Esophagus muscularis mucosa (tissue), 3 donors: ENCODE measurements at regions not wholly inside any gene's neighbourhood (a gene's known extent, or its start where the extent isn't known, plus 50 kb on each side); places are given as distances from the start of the nearest gene placed in this dataset.

Source experiments
- CTCF ChIP-seq, 3 experiments: fragments of 200-600 bp in 2 of 3; fragments of 450-650 bp in 1 of 3; sonication (generic) in 2 of 3; IDR thresholded peaks; one replicate each; pipeline ENCODE4 v1.5.1; 2017 to 2019; ENCODE audit warnings: antibody characterized with exemption in 3 of 3, mild to moderate bottlenecking in 2 of 3, moderate library complexity in 1 of 3
- POLR2A ChIP-seq: fragments of 450-650 bp; IDR thresholded peaks from one replicate; pipeline ENCODE4 v1.6.1; 2017; ENCODE audit warnings: antibody characterized with exemption, moderate library complexity, mild to moderate bottlenecking, low read depth
- POLR2AphosphoS5 ChIP-seq, 2 donors: sonication (generic); formaldehyde crosslinking; IDR thresholded peaks; one replicate each; pipeline ENCODE4 v1.6.1; 2017; ENCODE audit warnings: antibody characterized with exemption in 2 of 2

- no peak for TF ChIP-seq POLR2A
- no peak for TF ChIP-seq CTCF (IDR thresholded peaks at IDR 0.05)
- no peak for TF ChIP-seq POLR2AphosphoS5 (IDR thresholded peaks at IDR 0.05)
Observed at GRCh38 chr2:34371711-34372110, 772.6 kb upstream of the FAM98A start.
